Esophagus mucosa (tissue), 1 donor: ENCODE measurements at regions not wholly inside any gene's neighbourhood (a gene's known extent, or its start where the extent isn't known, plus 50 kb on each side); places are given as distances from the start of the nearest gene placed in this dataset.

Experiments
- ATAC-seq: fragments of 200-7000 bp; cut with Tn5 transposase; one replicate; pipeline ENCODE4 v1.9.1; 2020
- donor health status: DM: yes; HTN: yes; CAD: no.

DNA sequence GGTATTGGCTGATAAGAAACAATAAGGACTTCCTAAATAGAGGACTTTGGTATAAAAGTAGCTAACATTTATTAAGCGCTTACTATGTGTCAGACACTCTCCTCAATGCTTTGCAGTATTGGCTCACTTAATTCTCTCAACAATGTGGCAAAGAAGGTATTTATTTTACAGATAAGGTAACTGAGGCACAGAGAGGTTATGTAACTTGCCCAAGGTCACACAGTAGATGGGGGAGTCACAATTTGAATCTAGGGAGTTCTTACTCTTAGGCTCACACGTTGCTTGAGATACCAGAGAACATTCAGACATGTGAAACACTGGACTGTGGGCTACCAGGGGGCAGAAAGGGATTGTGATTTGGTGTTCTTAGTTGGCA, 60.8 kb upstream of the GPR158 start:
- no peak for ATAC-seq

DNA sequence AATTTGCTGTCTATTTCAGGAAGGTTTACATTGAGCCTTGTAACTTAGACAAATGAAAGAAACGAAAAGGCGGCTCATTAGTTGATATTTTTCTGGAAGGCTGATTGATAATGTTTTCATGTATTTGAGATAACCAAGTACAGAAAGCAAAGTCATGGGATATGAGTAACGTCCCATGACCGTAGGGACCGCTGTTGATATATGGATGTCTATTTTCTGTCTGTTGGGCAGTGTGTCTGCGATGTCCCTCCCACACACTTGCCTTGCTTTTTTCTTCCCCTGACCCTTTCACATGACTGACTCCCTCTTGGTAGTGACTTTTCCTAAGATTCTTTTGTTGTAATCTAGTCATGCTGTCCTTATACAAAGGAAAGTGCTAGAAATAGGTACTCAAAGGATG, 57.0 kb upstream of the GPR158 start:
- ATAC-seq, result no peak

DNA sequence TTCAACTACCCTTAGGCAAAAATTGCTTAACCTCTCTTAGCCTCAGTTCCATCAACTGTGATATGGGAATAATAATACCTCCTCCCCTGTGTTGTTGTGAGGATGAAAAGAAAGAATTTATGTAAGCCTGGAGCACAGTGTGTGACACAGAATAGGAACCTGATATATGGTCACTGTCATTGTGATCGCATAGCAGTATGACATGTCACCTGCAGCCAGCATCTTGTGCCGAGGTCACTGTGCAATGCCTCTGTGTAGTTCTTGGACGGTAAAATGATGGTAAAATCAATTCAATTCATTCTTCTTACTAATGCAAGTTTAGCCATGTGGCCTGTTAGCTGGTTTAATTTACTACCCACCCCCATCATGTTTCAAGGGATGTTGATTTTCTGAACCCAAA, 54.6 kb upstream of the GPR158 start:
- ATAC-seq, result no peak
